HG03095 (cell line): ENCODE measurements at regions not wholly inside any gene's neighbourhood (a gene's known extent, or its start where the extent isn't known, plus 50 kb on each side); places are given as distances from the start of the nearest gene placed in this dataset.
"Not testable (repeated sequence)": the region's sequence is repeated elsewhere in the genome, so short reads cannot be mapped to it uniquely, and the experiment has no call there.

Experiments
- ATAC-seq: cut with Tn5 transposase; IDR thresholded peaks from one replicate; pipeline ENCODE4 v1.9.1; 2021; ENCODE audit warnings: moderate library complexity; ENCODE audit not compliant: unreplicated experiment

DNA sequence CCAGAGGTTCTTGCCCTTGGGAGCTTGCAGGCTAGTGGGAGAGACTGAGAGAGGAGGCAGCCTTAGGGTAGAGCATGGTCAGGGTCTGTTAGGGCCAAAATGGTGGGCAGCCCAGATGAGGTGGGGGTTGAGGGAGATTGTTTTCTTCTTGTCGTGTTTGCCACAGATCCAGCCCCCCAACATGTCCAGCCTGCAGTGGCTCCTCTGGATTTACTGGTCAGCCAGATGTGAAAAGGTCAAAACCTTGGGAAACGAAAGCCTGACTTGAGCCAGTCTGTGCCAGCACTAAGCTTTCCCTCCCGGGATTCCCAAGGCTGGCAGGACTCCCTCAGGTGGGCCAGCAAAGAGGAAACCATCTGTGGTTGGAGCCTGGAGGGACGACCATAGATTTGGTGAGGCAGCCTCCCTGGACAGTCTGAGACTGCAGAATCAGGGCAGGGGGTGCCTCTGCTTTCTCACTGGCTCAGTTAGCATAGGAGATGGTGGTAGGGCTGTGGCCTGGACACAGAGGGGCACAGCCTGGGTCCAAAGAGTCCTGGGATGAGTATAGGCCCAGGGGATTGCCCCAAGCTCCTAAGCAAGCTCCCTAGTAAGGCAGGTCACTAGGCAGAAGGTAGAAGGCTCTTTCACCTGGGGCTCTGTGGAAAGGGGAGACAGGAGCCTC lies 51.2 kb upstream of the PRR23C start:
- no peak for ATAC-seq

- ATAC-seq = no peak
These were observed 52.0 kb upstream of the PRR23C start for GRCh38 chr3:139096670-139097069.

DNA sequence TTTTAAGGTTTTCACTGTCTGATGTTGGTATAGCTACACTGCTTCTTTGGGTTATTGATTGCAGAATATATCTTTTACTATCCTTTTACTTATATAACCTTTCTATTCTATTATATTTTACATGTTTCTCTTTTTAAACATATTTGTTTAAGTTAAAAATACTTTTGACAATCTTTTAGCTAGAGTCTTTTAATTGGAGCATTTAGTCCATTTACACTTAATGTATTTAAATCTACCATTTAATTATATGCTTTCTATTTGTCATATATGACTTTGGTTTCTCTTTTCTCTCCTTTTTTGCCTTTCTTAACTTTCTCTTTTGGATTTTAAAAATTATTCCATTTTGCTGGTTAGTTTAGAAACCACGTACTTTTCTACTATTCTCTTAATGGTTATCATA lies 53.7 kb upstream of the PRR23C start:
- ATAC-seq = no peak

GRCh38 chr3:139099968-139100817 lies 55.5 kb upstream of the PRR23C start:
- ATAC-seq = no peak

DNA sequence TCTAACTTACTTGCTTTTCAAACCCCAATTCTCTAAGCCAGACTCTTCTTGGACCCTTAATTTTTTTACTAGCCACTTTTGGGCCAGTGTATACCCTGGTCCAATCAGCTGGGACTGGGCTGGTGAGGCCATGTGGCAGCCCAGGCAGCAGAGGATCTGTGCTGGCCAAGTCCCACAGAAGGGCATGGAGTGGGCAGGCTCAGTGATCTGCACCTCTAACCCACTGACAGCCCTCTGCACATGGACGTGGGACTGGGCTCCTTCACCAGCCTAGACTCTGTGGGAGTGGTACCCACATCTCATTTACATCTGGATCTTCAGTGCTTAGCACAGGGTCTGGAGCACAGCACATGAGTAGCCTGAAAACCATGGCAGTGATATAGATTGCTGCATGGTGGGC lies 56.1 kb upstream of the PRR23C start:
- no peak for ATAC-seq

GRCh38 chr3:139101396-139101795 lies 56.7 kb upstream of the PRR23C start:
- ATAC-seq = no peak

DNA sequence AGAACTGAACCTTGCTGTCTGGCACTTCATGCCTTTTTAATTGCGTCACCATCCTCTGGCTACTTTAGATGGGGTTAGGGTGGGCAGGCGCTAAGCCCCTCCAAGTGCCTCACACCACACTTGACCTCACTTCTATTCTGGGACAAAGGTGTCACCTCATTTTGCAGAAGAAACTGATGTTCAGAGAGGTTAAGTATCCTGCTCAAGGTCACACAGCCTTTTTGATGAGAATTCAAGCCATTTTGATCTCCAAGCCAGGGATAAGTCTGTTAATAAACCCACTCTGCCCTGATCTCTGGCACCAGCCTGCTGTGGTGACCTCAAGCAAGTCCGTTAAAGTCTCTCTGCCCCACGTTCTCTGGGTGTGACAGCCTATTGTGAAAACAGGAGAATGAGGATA lies 58.8 kb upstream of the PRR23C start:
- no peak for ATAC-seq

DNA sequence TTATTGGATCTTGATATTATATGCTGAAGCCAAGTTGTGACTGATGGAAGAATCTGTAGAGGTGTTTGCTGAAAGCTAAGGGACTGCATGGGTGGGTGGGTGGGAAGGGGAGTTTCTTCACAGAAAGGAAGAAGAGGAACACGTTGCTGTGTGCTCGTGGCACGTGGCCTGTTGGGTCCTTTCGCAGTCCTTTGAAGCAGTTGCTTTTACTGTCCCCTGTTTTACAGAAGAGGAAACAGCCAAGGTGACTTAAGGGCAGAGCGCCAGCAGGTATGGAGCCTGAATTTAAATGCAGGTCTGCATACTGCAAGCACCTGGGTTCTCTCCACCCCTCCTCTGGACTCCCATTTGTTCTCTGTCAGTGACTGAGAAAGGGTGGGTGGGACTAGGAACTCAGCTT lies 59.4 kb upstream of the PRR23C start:
- no peak for ATAC-seq

DNA sequence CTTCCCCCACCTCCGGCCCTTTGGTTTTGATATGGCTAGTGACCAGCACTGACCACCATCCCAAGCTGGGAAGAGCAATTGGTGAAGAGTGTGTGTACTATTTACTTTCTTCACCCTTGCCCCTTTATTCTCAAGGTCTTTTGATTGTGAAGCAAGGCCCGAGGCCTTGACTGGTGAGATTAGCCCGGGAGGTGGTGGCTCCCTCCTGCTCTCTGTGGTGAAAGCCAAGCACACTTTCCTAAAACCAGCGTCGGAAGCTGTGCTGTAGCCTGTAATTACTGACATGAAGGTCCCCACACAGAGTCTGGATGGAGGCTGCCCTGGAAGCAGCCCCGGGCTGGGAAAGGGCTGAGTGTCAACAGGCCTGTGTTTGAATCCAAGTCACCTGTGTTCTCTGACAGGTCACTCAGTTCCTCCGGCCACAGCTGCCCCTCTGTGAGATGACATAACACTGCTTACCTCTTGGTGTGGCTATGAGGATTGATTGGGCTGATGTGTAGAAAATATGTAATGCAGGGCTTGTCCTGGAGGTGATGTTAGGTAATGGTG lies 60.5 kb upstream of the PRR23C start:
- ATAC-seq = no peak

DNA sequence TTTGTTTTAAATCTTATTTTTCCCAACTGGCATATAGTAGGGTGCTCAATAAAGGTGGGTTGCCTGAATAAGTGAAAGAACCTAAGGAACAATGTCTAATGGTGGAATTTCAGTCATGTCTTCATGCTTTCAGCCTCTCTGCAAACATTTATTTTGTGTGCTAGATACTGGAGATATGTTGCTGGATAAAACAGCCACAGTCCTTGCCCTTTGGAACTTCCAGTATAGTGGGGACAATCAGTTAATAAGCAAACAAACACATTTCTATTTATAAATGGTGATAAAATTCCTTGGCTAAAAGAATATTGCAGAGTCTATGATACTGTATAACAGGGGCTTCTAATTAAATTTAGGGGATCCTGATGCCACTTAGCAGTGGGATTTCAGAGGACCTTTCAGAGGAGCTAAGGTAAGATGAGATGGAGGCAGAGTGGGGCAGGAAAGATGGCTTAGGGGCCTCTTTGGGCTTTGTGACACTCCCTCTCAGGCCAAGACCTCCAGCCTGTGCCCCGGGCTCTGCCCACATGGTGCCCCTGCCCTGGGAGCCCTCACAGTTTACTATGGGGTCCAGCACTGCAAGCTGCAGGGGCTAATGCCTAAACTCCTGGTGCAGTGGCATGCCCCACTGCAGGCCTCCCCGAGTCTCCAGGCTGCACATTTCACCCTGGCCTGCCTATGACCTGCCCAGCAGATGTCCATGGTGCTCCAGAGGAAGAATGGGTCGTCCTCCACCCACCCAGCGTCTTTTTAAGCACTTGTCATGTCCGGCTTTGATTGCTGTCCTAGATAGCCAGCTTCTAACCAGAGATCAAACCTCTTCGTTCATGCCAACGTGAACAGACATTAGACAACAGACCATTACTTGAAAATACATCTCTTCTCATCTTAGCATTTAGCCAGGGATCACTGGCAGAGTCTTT lies 61.6 kb upstream of the PRR23C start:
- ATAC-seq = no peak

- ATAC-seq = no peak
These were observed 62.9 kb upstream of the PRR23C start for GRCh38 chr3:139107424-139108252.

DNA sequence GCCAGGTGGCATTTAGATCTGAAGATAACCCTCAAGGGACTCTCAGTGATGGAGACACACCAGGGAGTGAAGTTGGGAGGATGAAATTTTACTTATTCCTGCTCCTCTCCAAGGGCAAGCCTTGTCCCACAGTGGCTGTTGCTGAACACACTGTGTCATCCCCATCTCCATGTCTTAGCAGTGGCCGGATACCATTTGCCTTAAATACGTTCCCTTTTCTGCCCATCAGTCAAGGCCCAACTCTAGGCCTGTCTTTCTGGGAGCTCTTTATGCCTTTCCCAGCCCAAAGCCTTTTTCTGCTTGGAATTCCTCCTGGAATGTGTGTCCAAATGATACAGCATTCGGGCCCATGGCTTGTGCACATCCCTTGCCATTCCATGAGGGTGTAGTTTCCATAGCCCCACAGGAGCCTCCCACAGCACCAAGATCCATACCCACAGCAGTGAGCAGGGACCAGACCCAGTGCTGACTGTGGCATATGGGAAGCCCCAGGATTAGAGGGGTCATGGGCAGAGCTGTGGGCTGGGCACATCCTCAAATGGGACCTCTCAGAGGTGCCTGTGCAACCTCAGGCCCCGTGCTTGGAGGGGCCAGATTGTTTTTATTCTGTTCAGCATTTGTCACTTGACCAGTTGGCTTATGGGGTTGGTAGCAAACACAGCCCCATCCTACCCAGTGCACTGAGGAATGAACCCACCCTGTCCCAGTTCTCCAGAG lies 63.7 kb upstream of the PRR23C start:
- ATAC-seq = no peak

- ATAC-seq = no peak
These were observed 64.6 kb upstream of the PRR23C start for GRCh38 chr3:139109271-139109670.

DNA sequence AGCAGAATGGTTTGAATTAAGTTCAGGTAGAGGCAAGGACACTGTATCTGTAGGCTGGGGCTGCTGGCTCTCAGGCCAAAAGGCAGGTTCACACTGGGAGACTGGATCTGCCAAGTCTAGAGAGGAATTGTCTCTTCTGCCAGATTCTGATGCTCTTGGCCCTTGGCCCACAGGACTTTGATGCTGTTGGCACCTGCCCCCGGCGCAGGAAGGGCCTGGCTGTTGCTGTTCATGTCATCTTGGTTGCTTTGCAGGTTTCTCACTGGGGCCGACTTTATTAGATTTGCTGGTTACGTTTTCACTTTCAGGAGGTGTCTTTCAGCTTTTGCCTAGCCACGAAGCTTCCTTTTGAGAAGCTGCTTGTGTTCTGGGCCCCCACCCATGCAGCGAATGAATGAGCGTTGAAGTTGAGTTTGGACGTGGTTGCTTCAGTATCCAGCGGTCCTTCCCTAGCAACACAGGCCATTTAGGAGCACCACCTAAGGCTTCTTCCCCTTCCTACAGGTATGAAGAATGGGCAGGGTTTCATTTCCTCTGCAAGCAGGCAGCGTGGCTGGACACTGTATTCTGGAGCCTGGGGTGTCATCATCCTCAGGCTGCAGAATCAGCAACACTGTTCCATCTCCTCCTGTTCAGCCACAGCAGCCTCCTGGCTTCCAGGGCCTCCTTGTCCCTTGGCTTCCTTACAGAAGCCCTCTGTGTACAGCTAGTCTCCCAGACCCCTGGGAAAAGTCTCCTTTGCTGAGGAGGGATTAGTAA lies 65.6 kb upstream of the PRR23C start:
- no peak for ATAC-seq

GRCh38 chr3:139110929-139111328 lies 66.2 kb upstream of the PRR23C start:
- ATAC-seq = not testable (repeated sequence)

DNA sequence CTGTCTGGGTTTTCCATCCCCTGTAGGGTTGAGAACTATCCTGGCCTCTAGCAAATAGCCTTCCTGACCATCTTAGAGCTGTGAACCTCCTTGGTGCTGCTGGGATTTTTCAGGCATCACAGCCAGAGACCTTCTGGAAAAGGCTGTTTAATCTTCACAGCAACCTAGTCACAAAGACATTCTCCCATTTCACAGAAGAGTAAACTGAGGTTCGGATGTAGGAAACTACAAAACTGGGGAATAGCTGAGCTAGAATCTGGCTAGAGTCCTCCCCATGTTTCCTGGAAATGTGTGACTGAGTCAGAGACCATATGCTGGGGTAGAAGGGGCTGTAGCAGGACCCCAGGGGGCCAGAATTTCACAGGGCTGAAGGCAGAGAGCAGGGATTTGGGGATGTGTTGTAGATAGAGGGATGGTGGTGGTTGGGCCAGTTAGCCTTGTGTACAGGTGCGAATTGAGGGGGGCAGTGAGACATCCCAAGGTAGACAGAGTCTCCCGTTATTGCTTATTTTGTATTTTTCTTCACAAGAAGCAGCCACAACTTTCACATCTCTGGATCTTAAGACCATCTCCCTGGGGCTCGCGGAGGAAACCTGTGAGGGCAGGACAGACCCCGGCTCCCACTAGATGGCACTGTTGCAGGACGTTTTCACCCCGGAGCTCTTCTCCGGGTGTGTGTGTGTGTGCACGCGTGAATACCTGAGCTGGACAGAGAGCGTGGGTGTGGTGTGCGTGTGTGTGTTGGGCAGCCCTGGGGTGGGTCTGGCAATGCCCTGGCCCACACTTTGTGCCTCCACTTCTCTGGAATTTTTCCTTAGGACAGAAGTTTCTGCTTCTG lies 66.9 kb upstream of the PRR23C start:
- peak; percentile 51 for ATAC-seq

GRCh38 chr3:139112230-139112558 lies 67.5 kb upstream of the PRR23C start:
- no peak for ATAC-seq
